ENCODE measurements at regions not wholly inside any gene's neighbourhood (a gene's known extent, or its start where the extent isn't known, plus 50 kb on each side); places are given as distances from the start of the nearest gene placed in this dataset.

DNA sequence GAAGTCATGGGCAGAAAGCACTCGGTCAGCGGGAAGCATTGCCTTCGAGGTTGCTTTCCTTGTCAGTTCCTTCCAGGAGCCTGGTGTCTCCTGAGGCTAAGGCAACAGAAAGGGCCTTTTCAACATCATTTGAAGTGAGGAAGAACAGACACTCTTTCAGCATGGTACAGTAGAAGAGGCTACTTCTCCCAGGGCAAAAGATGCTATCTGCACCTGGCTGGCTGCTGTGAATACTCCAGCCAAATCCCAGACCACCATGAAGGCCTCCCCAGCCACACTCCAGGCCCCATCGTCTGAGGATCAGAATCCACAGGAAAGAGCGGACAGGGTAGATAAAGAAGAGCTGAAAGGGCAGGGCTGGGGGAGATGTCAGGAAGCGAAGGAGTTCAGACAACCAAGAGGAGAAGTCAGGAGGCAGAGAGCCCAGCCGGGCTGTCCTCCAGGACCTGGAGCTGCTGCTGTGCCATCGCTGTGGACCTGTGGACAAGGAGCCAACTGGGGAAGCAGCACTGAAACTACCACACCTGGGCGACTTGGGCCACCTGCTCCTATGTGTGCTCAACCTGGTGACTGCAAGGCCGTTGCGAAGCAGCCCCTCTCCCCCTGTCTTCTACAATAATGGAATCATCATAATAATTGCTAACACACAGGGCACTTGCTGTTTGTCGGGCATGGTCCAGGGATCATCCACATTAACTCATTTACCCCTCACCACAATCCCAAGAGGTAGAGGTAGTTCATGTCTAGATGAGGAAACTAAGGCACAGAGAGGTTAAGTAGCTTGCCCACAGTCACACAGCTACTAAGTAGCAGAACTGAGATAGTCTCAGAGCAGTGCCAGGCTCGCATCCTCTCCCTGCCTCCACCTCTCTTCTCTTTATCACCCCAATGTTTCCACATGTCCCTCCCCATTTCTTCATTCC lies 88.0 kb upstream of the ZBTB40 start:
- DNase-seq: no peak

DNA sequence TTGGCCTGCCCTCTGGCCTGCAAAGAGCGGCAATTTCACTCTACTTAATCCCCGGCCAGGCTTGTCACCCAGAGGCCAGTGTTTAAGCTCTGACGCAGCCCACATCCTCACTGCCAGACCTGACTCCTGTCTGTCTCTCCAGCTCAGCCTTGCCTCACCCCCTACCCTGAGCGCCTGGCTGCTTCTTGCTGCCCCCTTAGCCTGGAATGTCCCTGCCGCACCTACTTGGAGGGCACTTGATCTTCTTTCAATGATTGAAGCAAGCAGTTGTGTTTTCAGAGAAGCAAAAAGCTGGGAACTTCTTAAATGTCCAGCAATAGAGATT lies 87.4 kb upstream of the ZBTB40 start:
- no peak for DNase-seq

DNA sequence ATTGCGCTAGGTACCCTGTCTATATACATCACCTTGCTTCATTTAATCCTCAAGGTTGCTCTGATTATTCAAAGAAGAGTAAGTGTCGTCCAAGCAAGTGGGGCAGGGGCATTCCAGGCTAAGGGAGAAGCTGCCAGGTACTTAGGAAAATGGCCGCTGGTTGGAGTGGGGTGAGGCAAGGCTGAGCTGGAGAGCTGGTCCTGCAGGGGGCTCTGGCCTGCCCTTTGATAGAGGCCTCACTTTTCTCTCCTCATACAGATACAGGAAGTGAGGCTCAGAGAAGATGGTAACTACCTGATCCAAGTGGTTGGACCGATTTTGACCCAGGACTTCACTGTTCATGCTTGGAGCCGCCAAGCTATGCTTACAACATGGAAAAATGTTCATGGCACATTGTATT lies 86.9 kb upstream of the ZBTB40 start:
- DNase-seq: peak; percentile 8

DNA sequence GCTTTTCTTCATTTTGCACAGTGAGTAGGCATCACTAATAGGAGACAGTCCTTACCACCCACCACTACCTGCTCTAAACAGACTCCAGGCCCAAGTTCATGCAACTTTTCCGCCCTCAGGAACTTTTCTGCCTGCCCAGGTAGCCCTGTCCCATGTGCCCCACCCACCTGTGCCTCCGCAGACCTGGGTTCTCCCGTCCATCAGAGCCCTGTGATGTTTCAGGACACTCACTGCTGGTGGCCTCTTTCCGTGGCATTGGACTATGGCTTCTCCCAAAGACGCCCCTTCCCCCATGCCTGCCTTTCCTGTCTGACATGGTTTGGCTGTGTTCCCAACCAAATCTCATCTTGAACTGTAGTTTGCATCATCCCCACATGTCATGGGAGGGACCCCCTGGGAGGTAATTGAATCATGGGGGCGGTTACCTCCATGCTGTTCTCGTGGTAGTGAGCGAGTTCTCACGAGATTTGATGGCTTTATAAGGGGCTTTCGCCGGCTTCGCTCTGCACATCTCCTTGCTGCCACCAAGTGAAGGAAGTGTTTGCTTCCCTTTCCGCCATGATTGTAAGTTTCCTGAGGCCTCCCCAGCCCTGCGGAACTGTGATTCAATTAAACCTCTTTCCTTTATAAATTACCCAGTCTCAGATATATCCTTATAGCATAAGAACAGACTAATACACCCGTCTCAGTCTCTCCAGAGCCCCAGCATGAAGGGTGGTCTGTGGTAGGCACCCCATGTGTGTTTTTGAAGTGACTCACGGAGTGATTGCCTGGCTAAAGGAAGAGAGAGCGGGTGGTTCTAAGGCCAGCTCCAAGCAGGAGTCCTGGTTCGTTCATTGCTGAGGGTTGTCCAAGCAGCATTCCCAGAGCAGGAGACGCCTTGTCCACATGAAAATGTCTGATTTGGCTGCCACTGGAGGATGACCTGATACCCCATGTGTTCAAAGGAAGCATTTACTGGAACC lies 86.0 kb upstream of the ZBTB40 start:
- DNase-seq: no peak

DNA sequence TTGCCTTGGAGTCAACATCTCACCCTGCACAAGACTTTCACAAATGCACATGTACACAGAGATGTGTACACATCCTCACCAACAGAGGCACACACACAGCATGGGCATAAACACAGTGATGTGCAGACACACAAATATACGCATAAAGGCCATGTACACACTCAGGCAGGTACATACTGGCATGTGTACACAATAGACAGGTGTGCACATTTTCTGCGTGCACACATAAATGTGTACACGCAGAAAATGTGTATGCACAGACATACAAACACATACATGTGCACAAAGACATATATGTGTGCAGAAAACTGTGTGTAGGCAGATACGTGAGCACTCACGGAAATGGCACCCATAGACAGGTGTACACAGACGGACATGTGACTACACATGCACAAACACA lies 85.3 kb upstream of the ZBTB40 start:
- DNase-seq: no peak

DNA sequence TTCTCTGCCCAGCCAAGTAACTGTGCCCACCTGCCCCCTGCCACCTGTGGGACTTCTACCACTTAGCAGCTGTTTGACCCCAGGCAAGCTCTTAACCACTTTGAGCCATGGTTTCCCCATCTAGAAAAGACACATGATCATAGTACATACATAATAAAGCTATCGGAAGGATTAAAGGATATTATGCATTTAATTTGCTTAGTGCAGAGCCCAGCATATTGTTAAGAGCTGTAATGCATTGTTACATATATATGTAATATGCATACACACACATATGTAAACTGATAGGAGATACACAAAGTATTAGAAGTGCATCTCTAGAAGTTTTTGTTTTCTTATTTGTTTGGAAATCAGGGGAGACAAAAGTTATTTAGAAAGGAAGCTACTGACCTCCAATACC lies 83.5 kb upstream of the ZBTB40 start:
- no peak for DNase-seq

DNA sequence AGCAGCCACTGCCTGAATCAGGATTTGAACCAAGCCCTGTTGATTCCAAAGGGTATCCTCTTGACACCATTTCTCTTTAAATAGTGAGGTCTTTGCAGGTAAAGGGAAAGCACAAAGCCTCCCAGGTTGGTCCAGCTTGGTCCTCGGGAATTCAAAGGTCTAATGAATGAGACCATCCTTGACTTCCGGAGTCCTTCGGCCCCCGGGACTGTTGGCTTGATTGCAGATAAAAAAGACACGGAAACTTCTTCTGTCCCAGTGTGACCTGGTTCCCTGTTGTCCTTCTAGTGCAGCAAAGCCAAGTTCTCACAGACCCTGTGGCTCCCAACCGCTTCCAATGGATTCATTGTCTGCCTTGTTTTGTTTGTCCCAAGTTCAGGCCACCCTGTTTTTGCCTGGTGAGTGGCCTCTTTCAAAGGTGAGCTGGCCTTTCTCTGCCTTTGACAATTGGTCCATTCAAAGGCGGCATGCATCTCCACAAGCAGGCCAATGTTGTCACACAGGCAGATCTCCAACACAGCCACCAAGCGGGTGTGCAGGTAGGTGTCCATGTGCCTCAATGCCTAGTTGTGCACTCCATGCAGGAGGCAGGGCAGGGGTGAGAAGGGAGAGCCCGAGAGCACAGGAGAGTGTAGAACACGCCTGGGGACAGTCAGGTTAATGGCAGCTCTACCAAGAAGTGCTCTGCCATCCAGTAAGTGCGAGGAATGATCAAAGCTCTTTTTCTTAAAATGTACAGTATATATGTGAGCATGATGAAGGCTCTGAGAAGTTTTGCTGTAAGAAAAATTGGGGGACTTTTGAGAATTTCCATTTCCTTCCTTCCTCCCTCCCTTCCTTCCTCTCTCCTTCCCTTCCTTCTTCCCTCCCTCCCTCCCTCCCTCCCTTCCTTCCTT lies 82.1 kb upstream of the ZBTB40 start:
- no peak for DNase-seq

DNA sequence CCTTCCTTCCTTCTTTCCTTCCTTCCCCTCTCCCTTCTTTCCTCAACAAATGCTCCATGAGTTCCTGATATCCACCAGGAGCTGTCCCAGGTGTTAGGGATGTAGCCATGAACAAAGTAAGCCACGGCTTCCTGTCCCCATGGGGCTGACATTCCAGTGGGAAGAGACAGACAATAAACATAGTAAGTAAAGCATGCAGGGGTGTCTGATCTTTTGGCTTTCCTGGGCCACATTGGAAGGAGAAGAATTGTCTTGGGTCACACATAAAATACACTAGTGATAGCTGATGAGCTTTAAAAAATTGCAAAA lies 81.5 kb upstream of the ZBTB40 start:
- no peak for DNase-seq

DNA sequence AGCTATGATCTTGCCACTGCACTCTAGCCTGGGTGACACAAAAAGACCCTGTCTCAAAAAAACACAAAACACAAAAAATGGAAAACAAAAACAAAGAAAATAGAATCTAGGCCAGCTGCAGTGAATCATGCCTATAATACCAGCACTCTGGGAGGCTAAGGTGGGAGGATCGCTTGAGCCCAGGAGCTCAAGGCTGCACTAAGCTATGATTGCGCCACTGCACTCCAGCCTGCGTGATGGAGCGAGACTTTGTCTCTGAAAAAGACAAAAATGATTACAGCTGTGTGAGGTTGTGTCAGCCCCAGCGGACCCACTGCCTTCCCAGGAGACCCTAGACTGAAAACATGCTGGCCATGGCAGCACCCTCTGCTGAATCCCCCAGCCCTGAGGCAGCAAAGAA lies 80.2 kb upstream of the ZBTB40 start:
- DNase-seq: no peak

DNA sequence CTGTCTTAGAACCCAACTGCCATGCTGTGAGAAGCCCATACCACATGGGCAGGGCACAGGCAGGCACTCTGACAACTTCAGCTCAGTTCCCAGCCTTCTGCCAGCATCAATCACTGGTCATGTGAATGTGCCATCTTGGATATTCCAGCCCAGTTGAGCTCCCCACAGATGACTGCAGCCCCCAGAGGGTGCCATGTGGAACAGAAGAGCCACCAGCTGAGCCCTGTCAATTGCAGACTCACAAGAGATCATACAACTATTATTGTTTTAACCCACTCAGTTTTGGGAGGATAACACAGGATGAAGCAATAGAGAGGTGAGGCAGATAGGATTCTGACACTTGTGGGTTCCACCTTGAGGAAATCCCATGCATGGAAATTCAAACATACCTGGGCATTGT lies 78.4 kb upstream of the ZBTB40 start:
- DNase-seq: no peak

DNA sequence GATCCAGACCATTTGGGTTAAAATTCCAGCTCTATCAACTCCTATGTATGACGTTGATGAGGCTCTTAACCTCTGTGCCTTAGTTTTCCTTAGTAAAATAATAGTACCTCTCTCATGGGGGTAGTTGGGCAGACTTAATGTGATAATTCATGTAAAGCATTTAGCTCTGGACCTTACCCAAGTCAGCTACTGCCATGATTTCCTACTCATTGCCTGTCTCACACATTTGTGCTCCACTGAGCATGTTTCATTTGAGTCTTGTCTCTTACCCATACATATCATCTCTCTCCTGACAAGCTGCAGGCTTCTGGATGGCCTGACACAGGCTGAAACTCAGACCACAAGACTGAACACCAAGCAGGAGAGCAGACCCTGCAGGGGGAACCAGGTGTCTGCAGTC lies 77.7 kb upstream of the ZBTB40 start:
- DNase-seq: no peak

DNA sequence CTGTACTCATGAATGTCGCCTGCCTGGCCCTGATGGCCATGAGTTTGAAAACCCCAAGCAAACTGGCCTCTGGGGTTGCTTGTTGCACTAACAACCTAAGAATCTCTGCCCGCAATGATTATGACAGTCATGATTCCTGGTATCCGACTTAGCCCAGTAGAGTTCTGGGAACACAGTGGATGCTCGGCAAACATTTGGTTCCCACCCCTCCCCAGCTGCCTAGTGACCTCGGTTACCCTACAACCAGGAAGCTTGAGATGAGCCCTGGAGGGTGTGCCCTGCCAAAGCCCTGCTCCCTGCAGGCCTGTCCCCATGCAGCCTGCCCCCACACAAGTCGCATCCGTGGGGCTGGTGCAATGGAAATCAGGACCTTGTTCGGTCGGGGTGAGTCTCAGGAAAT lies 76.0 kb upstream of the ZBTB40 start:
- DNase-seq: no peak

DNA sequence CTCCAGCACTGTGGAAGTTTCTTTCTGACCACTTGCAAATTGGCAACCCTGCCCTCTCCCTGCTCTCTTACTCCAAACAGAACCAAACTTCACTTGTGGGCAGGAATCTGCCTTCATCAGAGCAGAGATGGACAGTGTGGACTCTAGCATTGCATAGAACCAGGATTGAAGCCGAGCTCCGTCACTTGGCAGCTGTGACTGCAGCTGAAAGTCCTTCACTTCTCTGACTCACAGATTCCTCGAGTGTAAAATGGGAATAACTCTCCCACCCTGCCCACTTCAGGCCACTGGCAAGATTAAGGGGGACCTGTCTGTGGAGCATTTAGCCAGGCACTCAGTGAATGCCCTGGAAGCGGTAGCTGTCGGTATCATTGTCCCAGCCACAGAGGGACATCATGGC lies 75.7 kb upstream of the ZBTB40 start:
- DNase-seq: no peak

DNA sequence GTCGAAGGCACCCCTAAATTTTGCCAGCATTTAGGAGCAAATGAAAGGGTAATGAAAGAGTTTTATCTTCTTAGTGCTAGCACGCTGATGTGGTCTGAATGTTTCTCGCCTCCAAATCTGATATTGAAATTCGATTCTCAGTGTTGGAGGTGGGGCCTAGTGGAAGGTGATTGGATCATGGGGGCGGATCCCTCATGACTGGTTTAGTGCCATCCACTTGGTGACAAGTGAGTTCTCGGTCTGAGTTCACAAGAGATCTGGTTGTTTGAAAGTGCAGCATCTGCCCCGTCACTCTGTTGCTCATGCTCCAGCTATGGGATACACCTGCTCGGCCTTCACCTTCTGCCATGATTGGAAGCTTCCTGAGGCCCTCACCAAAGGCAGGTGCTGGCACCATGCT lies 75.1 kb upstream of the ZBTB40 start:
- DNase-seq: no peak

DNA sequence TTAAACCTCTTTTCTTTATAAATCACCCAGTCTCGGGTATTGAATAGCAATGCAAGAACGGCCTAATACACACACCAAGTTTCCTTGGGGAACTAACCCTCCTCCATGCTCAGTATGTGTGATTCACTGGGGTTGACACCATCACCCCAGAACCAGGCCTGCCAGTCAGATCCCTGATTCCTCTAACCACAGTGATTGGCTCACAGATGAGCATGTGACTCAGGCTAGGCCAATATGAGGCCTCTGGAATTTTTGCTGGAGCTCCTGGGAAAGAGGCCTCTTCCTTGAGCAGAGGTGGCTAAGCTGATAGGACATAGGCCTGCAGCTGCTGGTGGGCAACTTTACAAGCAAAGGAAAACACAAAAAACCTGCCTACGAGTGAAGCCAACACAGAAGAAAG lies 74.7 kb upstream of the ZBTB40 start:
- DNase-seq: no peak

DNA sequence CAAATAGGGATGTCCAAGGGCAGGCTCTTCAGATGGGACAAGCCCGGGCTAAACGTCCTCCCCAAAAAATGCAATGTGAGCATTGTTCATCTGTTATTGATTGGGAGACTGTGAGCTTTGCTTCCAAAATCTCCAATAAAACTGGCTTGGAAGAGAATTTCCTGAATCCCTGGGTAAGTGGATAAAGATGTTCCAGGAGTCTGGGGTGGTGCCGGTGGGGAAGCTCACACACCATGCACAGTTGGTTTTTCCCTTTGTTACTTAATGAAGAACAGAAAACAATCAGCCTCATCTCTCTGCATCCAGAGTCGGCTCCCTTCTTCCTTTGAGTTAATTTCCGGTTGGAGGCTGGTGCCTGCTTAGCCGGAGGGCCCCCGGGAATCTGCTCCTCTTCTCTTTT lies 72.1 kb upstream of the ZBTB40 start:
- no peak for DNase-seq

DNA sequence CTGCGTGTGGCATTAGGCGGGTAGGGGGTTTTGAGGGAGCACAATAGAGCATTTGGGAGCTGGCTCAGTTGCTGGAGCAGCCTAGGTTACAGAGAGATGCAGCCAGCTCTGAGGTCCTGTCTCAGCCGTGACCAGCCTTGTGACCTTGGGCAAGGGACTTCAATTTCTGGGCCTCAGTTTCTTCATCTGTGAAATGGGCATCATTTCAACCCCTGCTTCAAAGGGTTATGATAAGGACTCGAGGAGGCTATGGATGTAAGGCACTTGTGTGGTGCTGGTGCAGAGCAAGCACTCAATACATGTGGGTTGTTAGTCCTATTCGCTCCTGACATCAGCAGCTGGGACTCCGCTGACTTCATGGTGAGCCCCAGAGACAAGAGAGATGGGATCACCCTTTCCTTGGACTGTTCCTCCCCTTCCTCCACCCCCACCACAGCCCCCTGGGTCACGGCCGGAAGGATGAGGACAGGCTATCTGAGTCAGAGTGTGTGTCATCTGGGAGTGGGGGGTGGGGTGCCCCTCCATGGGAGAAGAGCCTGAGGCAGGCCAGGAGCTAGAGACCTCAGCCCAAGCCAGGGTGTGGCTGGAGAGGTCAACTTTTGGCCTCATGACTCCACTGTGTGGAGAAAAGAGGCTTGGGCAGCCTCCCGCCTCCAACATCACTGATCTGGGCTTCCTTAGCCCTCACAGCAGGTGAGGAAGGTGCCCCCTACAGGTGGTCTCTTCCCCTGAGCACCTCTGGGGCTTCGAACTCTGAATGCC lies 71.4 kb upstream of the ZBTB40 start:
- no peak for DNase-seq

DNA sequence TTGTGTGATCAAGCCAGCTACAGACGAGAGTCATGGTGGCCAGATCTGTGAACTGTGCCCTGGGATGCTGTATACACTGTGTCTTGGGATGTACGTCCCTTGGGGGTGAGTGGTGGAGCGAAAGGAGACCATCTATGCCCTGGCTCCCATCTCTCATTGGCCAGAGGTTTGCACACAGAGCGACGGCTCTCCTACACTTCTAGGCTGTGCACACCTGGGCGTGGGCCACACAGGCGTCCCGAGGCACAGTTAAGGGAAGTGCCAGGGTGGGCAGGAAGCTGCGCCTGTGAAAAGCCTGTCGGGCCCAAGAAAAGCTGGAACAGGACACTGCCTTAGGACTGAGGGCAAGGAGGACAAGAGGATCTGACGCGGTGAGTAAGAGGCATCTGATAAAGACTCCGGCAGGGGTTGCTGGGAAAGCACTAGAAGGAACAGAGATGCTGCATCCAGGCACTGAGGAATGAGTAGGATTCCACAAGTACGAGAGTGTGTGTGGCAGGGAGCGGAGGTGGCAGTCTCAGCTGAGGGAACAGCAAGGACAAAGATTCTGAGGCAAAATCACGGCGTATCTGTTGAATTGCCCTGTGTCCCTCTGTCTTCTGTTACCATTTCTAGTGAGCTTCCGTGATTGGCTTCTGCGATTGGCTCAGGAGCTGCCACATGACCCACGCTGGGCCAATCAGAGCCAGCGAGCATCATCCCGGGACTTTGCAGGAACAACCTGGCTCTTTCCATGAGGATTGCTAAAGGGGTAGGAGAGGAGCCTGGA lies 67.9 kb upstream of the ZBTB40 start:
- no peak for DNase-seq

DNA sequence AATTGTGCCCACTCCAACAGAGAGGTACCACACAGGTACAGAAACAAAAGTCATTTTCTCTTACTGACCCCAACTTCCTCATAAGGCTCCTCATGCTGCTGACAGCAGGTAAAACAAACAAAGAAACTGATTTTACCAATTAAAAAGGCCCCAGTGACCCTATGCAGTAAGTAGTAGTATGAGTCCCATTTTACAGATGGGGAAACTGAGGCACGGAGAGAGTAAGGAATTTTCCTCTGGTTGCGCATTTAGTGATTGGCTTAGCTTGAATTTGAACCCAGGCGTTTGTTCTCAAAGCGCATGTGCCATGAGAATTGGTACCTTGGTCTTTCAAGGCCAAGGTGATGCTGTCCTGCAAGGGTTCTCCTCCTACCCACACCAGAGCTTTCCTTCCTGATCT lies 66.1 kb upstream of the ZBTB40 start:
- DNase-seq: no peak

DNA sequence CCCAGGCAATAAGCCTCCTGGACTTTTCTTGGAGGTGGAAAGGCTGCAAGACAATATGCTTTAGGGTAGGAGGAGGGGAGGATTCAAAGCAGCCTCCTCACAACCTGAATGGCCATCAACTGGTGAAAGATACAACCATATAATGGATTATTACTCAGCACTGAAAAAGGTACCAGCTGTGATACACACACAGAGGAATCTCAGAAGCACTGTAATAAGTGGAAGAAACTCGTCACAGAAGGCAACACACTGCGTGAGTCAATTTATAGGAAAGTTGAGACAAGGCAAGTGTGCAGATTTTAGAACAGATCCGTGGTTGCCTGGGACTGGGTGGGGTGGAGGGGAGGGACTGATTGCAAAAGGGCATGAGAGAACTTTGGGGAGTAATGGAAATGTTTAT lies 64.9 kb upstream of the ZBTB40 start:
- no peak for DNase-seq

DNA sequence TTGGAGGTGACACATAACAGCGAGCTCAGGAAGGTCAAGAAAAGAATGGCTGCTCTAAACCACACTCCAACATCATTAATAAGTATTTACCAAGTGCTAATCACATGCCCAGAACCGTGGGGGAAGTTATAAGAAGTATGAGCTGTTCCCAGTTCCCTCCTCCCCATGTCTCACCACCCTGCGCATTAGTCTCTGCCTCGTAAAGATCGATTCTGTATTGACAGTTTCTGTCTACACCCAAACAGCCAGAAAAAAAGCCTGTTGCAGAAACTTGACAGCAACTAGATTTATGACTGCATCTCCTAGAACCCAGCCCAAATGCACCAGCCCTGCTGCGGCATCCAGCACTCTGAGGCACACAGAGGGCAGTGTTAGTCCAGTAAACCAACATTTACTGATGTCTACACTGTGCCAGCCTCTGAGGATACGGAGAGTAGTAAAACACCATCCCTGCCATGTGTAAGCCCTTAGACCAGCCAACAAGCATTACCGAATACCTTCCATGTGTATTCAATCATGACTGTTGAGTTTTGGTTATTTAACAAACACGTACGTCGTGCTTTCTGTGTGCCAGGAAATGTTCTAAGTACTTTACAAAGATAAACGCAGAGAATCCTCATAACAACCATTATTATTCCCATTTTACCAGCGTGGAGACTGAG lies 63.6 kb upstream of the ZBTB40 start:
- DNase-seq: no peak
